ENCODE measurements at regions not wholly inside any gene's neighbourhood (a gene's known extent, or its start where the extent isn't known, plus 50 kb on each side); places are given as distances from the start of the nearest gene placed in this dataset.

GRCh38 chr18:34598120-34598635, 111.9 kb upstream of the DTNA start (continued):
- no peak for TF ChIP-seq CHD7 (IDR thresholded peaks at IDR 0.05; ENCODE audit: insufficient replicate concordance, low read length)
